GM21526 (cell line): ENCODE measurements at regions not wholly inside any gene's neighbourhood (a gene's known extent, or its start where the extent isn't known, plus 50 kb on each side); places are given as distances from the start of the nearest gene placed in this dataset.

Source experiments
- ATAC-seq: cut with Tn5 transposase; IDR thresholded peaks from one replicate; pipeline ENCODE4 v1.9.1; 2021; ENCODE audit warnings: moderate library complexity; ENCODE audit not compliant: unreplicated experiment, low FRiP score

DNA sequence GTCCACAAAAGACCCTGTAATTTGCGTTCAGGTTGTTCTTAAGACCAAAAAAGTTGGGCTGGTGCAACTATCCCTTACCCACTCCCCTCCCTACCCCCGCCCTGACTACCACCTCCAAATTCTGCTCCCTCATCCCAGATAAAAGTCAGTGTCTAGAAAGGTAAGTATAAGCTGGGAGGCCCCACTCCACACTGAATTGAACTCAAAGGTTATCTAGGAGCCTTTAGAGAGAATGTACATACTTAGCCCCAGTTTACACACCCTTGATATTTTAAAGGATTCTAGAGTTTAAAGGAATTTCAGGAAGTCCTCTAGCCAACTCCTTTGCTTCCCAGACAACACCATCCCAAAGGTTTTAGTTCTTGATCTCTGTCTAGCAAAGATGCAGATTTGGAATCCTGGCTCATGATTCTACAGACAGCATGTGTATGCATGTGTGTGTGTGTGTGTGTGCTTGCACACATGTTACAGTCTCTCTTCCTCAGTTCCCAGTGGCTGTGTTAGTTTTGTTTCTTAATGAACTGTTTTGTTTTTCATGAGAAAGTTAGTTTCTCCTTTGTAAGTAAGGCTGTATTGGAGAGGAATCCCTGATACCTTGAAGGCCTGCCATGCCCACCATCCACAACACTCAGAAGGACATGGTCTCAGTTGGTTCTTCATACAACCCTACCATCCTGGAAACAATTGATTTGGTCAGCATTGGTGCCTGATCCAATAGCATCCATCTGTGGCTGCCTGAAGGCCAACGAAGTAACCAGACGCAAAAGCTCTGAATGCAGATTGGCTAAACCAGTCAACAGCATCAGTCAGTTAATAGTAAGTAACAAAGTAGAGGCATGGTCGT, 281.3 kb downstream of the SOX9 start:
- no peak for ATAC-seq

DNA sequence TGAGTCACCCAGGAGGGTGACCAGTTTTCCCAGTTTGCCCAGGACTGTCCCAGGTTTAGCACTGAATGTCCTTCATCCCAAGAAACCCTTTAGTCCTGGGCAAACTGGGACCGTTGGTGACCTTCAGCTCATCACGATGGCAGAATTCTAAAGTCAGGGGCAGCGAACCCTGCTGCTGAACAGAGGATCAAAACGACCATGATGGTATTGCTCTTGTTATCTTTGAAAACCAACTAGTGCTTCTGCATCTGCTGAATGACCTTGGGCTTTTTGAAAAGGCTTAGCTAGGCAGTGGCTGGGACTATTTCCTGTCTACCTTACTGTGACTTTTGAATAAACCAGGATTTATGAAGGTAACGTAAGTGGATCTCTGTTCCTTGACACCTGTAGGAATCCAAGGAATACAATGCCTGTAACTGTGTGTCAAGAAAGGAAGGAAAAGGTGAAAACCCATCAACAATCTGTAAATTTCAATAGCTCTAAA, 281.9 kb downstream of the SOX9 start:
- ATAC-seq = no peak

DNA sequence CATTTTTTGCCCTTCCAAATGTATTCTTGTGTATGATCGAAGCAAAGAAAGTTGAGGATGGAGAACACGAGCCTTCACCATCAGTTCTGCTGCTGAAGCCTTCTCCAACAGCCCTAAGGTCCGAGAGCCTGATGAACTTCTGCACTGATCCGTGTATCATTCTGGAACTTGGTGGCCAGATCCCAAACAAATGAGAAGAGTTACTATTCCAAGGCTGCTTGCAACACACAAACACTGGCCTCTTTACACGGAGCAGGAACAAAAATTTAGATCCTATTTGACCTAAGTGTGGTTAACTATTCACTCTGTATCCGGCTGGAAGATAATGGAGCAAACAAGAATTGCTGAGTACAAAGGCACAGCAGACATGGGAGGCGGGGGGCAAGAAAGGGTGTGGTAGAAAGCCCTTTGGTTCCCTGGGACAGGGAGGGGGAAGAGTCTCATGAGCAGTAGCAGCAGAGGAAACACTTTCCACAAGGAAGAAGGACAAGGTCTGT, 282.9 kb downstream of the SOX9 start:
- no peak for ATAC-seq

DNA sequence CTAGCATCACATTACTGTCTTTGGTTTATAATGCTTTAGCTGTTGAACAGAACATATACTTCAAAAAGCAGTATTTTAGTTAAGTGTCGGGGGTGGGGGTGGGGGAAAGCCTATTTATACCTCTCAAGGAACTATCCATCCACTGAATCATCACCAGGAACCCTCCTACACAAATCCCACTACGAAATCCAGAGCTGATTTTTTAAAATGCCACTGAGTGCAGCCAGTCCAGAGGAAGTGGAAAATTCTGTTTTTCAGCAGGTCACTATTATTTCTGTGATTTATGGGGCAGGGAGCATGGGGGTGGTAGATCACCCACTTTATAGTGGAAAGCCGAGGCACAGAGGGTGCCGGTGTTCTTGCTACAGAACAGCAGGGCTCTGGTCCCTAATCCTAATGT, 284.1 kb downstream of the SOX9 start:
- ATAC-seq = no peak

DNA sequence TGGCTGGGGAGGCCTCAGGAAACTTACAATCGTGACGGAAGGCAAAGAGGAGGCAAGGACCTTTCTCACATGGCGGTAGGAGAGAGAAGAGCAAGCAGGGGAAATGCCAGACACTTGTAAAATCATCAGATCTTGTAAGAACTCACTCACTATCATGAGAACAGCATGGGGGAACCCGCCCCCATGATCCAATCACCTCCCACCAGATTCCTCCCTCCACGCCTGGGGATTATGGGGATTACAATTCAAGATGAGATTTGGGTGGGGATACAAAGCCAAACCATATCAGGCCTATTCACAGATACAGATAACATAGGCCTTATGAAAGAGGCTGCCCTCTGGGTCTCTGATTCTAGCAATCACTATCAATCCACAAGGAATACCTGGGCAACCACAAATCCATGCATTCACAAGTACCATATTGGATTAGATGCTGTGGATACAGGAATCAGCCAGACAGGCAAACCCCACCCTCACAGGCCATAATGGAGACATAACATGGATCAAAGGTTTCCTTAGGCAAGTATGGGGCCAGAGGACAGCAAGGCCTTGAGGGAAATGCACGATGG, 284.9 kb downstream of the SOX9 start:
- ATAC-seq = no peak

DNA sequence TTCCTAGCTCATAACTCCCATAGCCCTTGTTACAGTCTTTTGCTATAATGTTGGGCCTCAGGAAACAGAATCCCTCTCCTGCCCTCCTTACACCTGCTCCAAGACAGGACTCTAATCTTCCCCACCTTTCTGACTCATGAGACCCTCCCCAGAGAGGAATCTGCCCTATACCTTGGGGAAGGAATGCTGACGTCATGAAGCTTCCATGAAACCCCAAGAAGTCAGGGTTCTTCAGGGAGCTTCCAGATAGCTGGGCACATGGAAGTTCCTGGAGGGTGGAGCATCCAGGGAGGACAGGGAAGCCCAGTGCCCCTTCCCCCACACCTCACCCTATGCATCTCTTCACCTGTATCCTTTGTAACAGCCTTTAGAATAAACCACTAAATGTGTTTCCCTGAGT, 285.7 kb downstream of the SOX9 start:
- ATAC-seq = no peak

DNA sequence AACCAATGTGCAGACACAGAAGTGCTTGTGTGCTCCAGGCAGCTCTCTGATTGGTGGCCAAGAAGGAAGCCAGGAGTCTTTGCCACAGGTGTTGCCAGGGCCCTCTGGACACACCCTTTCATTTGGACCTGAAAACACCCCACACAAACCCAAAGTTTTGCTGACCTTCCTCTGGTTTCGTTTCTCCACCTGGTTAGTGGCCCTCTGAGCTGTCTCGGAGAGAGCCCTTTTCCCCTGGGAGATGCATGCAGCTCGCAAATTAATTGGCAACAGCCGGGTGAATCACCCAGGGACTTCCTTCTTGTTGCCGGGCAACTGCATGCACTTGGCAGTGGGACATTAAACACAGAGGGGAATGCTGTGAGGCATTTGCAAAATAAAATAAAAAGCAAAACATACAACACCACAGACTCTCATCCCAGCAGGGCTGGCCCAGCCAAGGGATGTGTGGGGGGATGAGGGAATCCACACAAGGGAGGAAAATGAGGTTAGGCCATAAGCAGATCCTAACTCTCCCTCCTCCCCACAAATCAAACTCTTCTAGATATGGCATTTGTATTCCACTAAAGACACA, 286.6 kb downstream of the SOX9 start:
- ATAC-seq = peak; percentile 58

DNA sequence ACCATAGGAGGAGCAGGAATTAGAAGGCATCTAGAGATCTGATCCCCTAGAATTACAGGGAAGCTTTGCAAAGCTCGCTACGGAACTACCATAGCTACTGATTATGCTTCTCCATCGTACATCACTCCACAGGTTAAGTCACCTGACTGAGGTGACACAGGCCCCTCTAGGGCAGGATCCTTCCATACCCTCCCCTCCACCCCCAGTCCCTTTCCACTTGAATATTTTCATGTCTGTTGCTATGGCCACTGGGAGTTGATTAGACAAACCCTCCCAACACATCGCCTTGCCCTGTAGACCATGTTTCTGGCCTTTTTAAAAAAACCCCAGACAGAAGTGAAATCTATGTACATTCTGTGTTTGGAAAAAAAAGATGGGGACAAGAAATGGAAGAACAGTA, 287.1 kb downstream of the SOX9 start:
- no peak for ATAC-seq

DNA sequence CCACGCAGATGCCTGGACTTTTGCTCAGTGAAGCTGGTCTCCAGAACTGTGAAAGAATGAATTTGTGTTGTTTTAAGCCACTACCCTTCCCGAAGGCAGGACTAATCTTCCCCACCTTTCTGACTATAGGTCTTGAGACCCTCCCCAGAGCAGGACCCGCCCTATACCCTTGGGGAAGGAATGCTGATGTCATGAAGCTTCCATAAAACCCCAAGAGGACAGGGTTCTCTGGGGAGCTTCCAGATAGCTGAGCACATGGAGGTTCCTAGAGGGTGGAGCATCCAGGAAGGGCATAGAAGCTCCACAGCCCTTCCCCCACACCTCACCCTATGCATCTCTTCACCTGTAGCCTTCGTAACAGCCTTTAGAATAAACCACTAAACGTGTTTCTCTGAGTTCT, 287.8 kb downstream of the SOX9 start:
- ATAC-seq = no peak

DNA sequence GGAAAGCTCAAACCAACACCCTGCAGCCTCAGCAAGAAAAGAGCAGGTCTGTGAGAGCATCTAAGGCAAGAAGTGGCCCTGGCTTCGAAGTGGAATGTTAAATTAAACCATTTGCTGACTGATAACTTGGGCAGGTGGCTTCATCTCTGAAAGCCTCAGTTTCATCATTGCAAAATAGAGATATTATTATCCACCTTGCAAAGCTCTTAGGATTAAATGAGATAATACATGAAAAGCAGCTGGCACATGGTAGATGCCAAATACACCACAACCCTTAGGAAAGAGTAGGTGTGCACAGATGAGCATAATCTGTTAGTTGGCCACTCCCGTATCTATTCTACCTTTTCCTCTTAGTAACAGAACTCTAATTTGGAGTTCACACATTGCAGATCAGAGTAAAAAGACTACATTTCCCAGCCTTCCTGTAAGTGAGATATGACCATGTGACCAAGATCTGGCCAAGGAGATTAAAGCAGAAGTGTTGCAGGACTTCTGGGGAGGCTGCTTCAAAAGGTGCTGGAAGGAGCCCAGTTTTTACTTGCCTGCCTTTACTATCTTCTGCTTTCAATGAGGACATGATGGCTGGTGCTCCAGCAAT, 288.7 kb downstream of the SOX9 start:
- ATAC-seq = no peak

DNA sequence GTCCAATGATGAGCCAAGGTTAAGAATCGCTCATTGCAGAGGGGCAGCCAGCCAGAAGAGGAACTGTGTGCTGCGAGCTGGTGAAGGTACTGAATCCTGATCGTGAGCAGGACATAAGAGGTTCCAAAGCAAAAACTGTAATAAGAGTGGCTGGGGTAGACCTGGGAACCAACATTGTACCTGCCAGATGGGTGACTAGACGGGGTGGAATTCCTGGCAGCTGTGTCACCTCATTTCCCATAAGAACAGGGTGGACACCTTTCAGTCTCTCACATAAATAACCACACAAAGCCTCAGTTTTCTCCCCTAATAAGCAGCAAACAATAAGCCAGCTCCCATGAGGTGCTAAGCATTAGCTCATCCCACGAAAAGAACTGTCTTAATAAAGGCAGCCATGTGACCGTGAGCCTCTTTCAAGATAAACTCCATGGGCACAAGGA, 290.3 kb downstream of the SOX9 start:
- no peak for ATAC-seq

DNA sequence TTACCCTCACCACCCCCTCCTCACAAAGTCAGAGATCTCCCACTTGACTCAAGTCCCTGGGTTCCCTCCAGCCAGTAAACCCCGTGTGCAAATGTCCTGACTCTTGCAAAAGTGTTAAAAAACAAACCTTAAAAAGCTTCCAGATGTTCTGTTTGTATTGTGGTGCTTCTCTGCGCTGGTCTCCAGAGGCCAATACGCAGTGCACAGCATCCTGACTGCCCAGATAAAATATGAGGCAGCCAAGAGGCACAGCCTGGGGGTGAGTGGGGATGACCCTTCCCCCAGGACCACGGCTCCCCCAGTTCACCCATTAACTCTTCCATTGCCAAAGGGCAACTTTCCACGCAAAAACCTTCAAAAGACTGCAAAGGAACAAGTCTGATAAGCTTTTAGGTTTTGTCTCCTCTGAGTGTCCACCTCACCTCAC, 291.8 kb downstream of the SOX9 start:
- ATAC-seq = no peak

DNA sequence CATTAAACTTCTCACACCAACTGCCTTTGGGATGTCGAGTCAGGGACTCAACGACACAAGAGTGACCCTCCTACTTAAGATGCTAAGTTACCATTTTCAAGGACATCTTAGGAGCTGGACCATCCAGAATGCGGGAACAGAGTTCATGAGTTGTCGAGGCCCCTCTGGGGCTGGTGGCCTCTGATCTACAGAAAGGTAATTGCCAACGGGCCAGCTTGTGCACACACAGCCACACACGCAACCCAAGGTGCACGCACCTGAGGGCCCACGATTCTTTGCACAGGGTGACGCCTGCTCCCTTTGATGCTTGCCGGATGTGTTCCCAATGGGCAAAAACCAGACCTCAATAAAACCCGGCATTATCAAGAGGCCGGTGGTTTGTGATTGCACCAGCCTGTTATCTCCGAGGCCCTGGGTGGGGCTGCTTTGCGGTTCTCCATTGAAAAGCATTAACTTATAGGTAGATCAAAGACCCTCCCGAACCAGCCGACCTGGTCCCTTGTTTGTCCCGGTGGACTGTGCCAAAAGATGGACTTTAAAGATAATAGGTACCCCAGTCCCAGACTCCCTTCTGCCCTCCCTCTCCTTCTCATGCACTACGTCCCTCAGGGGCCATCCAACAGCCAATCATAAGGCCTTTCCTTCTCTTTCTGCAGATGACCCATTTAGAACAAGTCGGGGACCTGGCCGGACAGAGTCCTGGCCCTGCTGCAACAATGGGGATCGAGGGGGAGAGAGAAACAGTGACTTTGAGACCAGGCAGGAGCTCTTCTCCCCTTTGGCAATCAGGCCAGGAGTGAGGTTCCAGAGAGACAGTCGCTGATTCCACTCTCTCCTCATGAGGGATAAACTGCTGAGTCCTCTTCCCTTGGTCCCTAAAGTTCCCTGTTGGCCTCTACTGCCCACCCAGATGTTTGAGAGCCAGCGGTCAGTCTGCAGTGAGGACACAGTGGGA, 292.5 kb downstream of the SOX9 start:
- no peak for ATAC-seq

DNA sequence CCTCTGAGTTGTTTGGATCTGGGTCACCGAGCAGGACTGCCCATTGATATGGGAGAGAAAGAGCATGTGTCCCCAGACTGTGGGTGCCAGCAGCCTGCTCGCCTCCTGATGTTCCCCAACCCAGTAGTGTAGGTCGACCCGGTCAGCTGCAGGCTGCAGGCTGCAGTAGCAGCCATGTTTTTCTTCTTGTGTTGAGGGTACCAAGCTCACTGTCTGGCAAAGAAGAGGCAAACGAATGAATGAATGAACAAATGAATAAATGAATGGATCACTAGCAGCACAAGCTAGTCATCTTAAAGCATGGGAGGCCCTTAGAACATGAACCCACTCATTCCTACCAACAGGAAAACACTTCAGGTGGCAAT, 293.2 kb downstream of the SOX9 start:
- ATAC-seq = no peak

DNA sequence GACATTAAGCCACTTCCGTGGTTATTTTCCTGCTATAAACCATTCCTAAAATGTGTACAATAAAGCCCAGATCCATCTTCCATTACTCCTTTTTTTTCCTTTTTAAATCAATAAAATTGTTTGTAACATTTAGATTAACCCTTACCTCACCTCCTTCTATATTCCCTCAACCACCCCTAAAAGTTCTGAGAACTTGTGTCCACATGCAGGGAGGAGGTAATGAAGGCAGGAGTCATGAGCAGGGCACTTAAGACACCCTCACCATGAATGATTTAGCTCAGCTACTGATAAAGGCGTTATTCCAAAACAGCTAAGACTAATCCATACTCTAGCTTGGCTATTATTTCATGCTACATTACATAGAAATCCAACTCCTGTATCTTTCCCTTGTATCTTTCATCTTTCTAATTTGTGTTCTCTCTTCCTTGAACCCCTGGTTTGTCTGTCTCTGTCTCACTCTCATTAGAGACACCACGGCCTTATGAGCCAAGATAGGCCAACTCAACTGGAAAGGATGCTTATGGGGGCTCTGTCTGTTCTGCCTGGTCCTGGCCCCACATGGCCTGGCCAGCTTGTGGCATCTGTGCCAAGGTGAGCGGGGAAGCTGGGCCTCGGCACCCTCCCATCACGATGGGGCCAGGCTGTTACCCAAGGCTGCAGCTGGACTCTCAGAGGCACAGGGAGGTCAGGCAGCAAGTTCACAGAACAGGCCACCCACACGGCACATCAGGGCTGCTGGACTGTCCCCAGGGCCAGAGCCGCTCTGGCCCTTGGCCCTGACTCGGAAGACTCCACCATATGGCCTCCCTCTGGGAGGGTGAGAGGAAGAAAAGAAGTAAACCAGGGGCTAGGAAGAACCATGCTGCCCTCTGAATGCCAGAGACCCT, 294.4 kb downstream of the SOX9 start:
- no peak for ATAC-seq

DNA sequence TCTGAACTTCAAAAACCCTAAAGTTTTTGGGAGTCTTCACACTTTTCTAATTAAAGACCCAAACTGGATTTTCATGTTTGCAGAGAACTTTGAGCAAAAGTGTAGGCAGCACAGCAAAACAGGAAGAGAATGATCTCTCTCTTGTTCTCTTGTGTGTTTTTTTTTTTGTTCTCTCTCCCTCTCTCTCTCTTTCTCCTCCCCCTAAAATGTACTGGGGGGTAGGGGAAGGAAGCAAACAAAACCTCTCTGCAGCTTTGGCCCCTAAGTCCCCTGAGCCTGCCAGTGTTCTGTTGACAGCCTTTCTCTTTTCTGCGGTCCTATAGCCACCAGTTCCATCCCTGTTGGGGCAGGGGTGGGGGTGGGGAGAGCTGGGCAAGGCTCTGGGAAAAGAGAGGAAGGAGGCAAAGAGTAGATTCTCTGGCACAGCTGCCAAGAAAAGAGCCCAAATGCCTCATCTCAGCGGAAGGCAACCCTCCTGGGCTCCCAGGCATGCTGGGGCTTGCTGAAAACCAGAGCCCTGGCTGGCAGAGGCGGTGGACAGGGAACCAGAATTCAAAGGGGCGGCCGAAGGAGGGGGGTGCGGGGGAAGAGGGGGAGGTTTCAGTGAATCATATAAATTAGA, 295.3 kb downstream of the SOX9 start:
- ATAC-seq = no peak

DNA sequence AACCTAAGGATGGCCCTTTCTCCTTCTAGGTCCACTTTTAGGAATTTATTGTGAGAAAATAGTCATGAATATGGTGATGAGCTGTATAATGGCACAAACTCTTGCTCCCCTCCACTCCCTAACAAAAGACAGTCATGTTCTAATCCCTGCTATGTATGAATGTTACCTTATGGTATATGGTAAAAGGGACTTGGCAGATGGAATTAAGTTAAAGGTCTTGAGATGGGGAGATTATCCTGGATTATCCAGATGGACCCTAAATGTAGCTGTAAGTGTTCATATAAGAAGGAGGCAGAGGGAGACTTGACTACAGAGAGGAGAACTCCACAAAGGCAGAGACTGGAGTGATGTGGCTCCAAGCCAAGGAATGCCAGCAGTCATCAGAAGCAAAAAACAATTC, 296.1 kb downstream of the SOX9 start:
- no peak for ATAC-seq

DNA sequence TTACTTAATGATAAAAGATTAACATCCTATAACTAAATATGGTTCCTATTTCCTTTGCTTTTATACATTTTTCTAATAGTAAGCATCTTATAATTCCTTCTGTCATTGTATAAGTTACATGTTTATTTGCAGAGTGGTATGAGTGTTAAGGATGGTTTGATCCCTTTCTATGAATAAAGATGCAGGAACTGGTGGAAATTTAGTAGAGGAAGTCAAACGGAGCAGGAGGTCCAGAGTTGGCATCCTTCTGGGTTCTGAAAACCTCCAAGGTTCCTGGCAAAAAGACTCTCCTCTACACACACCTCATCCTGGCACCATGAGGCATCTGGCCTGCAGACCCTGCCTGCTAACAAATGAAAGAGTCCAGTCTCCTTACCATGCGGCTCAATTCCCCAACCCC, 296.8 kb downstream of the SOX9 start:
- ATAC-seq = no peak
